GM12872 (cell line): ENCODE measurements at regions not wholly inside any gene's neighbourhood (a gene's known extent, or its start where the extent isn't known, plus 50 kb on each side); places are given as distances from the start of the nearest gene placed in this dataset.

Source experiments
- CTCF ChIP-seq: IDR thresholded peaks from 3 replicates; pipeline ENCODE4 v1.5.1; 2011; ENCODE audit warnings: low read depth, mild to moderate bottlenecking, low read length, moderate library complexity; ENCODE audit not compliant: insufficient read depth

GRCh38 chr2:64289251-64289650, 145.0 kb upstream of the PELI1 start:
- TF ChIP-seq CTCF, result no peak

DNA sequence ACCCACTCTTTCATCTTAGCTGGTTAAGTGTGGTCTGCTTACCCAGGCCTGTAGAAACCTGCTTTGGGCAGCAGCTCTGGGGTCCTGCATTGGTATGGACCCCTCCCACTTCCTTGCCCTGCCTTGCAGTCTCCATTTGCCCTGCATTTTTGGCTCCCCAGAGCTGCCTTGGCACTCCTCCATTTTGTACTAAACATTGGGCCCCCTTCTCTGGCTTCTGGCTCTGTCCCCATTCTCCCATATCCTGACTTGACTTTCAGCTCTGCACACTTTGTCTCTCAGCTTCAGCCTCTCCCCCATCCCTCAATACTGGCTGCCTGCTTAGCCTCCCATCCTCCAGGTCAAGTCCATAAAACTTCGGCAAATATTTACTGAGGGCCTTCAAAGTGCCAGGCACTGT, 145.5 kb upstream of the PELI1 start:
- TF ChIP-seq CTCF, result no peak

DNA sequence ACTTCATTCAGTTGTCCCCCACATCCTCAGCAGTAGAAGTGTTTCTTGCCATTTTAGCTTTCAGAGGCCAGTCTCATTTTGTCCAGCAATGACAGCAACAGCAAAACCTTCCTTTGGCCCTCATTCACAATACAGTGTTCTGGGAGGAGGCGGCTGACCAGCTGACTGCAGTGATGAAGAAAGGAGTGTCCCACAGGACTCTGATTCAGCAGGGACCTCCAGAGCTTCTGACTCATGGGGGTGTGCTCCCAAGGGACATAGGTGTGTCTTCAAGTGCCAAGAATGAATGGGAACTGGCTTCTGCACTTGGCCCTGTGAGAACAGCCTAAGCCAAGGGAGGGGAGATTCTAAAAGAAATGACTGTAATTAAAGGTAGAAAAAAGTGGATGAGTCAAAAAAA, 147.0 kb upstream of the PELI1 start:
- TF ChIP-seq CTCF, result no peak

GRCh38 chr2:64295326-64296139, 151.3 kb upstream of the PELI1 start:
- no peak for TF ChIP-seq CTCF

DNA sequence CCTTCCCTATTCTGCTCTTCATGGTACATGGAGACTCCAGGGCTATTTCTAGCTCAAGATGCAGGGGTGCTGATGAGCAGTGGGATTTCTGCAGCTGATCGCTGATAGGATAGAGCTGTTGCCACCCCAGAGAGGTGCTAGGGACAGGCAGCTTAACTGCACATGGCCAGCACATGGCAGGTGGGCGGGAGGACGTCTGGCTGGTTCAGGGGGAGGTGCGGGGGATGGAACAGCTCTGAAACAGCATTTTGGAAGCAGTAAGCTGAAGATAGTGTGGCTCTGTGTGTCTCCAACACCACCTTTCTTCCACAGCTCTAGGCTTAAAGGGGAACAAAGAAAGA, 151.9 kb upstream of the PELI1 start:
- no peak for TF ChIP-seq CTCF

- no peak for TF ChIP-seq CTCF
Observed at GRCh38 chr2:64296695-64297346, 152.6 kb upstream of the PELI1 start.

DNA sequence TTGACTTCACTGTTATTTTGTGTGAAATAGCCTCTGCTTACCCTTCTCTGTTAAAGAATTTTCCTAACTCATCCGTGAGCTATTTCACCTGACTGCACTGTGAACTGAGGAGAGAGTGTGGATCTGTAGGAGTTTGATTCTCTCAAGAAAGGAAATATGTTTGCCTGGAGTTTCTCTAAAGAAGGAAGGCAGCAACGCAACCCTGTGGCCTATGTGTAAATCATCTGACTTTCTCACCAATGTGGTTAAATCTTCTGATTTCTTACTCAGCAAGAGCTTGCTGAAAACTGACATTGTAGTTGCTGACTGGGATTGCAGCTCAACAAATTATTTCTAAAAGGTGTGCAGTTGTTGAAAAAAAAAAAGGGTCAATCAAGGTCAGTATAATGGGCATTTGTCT, 153.9 kb upstream of the PELI1 start:
- TF ChIP-seq CTCF, result no peak
